Mucosa of descending colon (tissue), 3 donors: ENCODE measurements at regions not wholly inside any gene's neighbourhood (a gene's known extent, or its start where the extent isn't known, plus 50 kb on each side); places are given as distances from the start of the nearest gene placed in this dataset.

Experiments used
- ATAC-seq: fragments of 200-7000 bp; cut with Tn5 transposase; one replicate; pipeline ENCODE4 v1.9.1; 2020; ENCODE audit warnings: mild to moderate bottlenecking, moderate library complexity
- DNase-seq, 3 donors: peaks; one replicate each; pipeline ENCODE4 v3.0.0-alpha.2; 2020
- H3K36me3 ChIP-seq: fragments of 200-600 bp; one replicate; pipeline ENCODE4 v1.8.0; 2021; ENCODE audit warnings: low read depth, mild to moderate bottlenecking
- H3K4me1 ChIP-seq: fragments of 200-600 bp; one replicate; pipeline ENCODE4 v1.8.0; 2021; ENCODE audit warnings: low read depth, mild to moderate bottlenecking
- H3K4me3 ChIP-seq: fragments of 200-600 bp; one replicate; pipeline ENCODE4 v1.8.0; 2021; ENCODE audit warnings: mild to moderate bottlenecking
- H3K9me3 ChIP-seq: fragments of 200-600 bp; one replicate; pipeline ENCODE4 v1.8.0; 2021; ENCODE audit warnings: mild to moderate bottlenecking
- intact Hi-C, 2 donors: fragments of 100-400 bp; cut with DNase I in 1 of 2; cut with micrococcal nuclease in 1 of 2; formaldehyde crosslinking; loops; one replicate each; pipeline versions ENCODE4 v1.11.0 to v1.11.1; 2022; cut with DNase I, micrococcal nuclease
- TF ChIP-seq, protein P1 (sequence below): fragments of 200-600 bp; IDR thresholded peaks from one replicate; pipeline ENCODE4 v1.8.0; 2022; ENCODE audit warnings: antibody characterized with exemption, mild to moderate bottlenecking
- donor health status: DM: no; HTN: no; CAD: no; lungs with moderate emphysema.
- donor health status: DM: no; HTN: no; CAD: no.
- donor health status: DM: no; HTN: yes; CAD: no.

DNA sequence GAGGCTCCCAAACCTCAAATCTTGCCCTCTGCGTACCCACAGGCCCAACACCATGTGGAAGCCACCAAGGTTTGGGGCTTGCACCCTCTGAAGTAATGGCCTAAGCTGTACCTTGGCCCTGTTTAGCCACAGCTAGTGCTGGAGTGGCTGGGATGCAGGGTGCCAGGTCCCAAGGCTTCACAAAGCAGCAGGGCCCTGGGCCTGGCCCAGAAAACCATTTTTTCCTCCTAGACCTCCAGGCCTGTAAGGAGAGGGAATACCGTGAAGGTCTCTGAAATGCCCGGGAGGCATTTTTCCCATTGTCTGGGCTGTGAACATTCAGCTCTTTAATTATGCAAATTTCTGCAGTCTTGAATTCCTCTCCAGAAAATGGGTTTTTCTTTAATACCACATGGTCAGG lies 223.7 kb upstream of the CCN2 start:
- no peaks in the 10 kb centered on the region for H3K4me1 ChIP-seq
- intact Hi-C loops: no loop called here
- DNase-seq: no peak
- TF ChIP-seq, protein P1, sequence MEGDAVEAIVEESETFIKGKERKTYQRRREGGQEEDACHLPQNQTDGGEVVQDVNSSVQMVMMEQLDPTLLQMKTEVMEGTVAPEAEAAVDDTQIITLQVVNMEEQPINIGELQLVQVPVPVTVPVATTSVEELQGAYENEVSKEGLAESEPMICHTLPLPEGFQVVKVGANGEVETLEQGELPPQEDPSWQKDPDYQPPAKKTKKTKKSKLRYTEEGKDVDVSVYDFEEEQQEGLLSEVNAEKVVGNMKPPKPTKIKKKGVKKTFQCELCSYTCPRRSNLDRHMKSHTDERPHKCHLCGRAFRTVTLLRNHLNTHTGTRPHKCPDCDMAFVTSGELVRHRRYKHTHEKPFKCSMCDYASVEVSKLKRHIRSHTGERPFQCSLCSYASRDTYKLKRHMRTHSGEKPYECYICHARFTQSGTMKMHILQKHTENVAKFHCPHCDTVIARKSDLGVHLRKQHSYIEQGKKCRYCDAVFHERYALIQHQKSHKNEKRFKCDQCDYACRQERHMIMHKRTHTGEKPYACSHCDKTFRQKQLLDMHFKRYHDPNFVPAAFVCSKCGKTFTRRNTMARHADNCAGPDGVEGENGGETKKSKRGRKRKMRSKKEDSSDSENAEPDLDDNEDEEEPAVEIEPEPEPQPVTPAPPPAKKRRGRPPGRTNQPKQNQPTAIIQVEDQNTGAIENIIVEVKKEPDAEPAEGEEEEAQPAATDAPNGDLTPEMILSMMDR: no peak
- peaks cover 9% of the 10 kb centered on the region for H3K9me3 ChIP-seq
- H3K4me3 ChIP-seq: no peak overlapping the region
- no peak for ATAC-seq
- H3K36me3 ChIP-seq: no peaks in the 10 kb centered on the region

DNA sequence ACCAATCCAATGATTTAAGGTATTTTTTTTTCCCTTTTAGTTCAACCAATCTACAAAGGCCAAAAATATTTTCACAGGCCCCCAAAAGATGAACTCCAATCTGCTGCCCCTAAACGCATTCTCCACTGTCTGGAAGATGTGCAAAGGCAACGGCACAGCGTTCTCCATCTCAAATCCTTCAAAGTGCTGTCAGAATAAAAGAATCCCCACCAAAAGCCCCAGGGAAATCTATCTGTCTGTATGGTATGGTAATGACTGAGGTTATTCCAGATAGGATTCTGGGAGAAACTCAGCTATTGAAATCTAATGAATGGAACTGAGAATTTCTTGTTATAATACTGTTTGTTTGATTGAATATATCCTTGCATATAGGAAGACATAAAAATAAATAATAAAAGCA lies 217.8 kb upstream of the CCN2 start:
- TF ChIP-seq, protein P1: no peak
- intact Hi-C loops: no loop called here
- Histone ChIP-seq H3K4me1 (no peaks in the 10 kb centered on the region), H3K4me3 (no peak overlapping the region), H3K9me3 (no peaks in the 10 kb centered on the region), H3K36me3 (no peaks in the 10 kb centered on the region)
- DNase-seq (no peak), ATAC-seq (no peak)

DNA sequence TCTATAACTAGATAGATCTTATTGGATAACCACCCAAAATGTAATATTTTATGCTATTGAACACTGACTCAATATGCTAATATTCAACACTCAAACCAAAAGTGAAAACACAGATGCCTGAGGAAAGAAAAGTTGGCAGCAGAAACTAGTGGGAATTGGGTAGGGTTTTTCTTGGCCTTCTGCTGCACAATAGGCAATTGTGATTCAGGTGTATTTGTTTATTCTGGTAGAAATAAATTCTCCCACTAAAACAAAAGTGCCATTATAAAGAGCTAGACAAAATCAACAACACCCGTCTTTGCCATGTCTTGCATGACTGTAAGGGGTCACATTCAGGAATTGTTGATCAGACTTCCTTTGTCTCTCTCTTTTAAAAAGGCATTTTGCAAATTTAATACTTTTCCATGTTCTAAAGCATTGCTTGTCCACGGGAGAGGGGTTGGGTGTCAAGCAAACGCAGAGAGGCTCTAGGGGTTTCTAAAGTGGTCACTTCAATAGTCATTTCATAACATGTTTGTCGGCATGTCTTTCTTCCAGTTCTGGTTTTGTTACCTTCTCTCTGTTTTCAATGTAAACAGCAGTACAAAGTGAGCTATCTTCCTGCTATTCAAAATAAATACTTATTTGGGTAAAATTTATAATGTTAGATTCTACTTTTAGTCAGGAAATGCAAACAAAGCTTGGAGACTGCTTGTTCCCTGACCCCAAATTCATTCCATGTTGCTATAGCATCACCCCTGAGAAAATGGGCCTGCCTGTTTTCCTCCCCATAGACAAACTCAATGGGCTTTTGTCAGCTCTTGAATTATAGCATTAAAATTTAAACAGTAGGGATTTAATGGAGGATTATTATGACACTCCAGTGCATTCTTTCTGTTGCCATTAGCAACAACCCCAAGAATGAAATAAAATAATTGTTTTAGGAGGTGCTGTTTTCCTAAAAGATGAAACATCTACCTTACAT lies 217.0 kb upstream of the CCN2 start:
- peak; percentile 16 for ATAC-seq
- intact Hi-C loops: no loop called here

DNA sequence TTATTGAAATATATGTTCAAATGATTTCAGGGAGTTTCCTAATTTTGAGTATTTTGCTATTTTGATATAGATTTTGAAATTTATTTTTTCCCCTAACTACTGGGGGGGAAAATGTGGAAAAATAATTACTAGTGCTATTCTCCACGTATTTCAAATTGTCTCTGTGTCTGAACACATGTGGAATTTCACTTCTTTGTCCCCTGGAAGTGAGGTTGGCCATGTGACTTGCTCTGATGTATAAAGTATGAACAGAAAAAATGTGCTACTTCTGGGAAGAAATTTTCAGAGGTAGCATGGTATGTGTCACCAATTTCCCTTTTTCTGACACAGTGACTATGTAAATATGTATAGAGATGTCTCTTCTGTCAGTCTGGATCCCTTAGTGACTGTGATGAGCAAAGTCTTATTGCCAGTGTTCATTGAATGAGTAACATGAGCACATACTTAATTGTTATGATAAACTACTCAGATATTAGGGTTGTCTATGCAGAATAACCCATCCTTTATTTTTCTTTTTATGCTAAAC lies 215.4 kb upstream of the CCN2 start:
- DNase-seq (no peak), ATAC-seq (no peak)
- H3K9me3 ChIP-seq: no peaks in the 10 kb centered on the region
- H3K36me3 ChIP-seq: no peaks in the 10 kb centered on the region
- H3K4me3 ChIP-seq: no peak overlapping the region
- H3K4me1 ChIP-seq: no peaks in the 10 kb centered on the region
- intact Hi-C loops: no loop called here
- TF ChIP-seq, protein P1: no peak

More for the DNA sequence above, 217.0 kb upstream of the CCN2 start:
- H3K4me1 ChIP-seq: no peaks in the 10 kb centered on the region
- no peaks in the 10 kb centered on the region for H3K9me3 ChIP-seq
- H3K36me3 ChIP-seq: no peaks in the 10 kb centered on the region
- TF ChIP-seq, protein P1: no peak
- no peak overlapping the region for H3K4me3 ChIP-seq
- no peak for DNase-seq

DNA sequence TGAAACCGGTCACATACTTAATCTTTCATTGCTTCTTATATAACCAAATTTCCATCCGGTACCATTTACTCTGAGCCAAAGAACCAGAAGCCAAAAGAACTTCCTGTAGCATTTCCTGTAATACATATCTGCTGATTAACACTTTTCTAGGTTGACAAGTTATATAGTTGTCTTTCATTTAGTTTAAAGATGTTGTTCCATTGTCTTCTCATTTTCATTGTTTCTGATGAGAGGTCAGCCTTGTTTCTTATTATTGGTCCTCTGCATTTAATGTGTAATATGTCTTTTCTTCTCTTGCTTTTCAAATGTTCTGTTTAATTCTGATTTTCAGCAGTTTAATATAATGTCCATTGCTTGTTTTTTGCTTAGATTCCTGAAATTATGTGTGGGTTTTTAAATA lies 214.5 kb upstream of the CCN2 start:
- Histone ChIP-seq H3K4me1 (no peaks in the 10 kb centered on the region), H3K4me3 (no peak overlapping the region), H3K9me3 (no peaks in the 10 kb centered on the region), H3K36me3 (no peaks in the 10 kb centered on the region)
- DNase-seq: no peak
- TF ChIP-seq, protein P1: no peak
- no peak for ATAC-seq
- intact Hi-C loops: no loop called here
